ENCODE measurements at regions not wholly inside any gene's neighbourhood (a gene's known extent, or its start where the extent isn't known, plus 50 kb on each side); places are given as distances from the start of the nearest gene placed in this dataset.
A peak's percentile ranks its signal among the peaks of the same experiment; 100 is the strongest.

- ATAC-seq (no peak), DNase-seq (no peak)
- Histone ChIP-seq H3K27ac (ENCODE audit: low read length) (no peak overlapping the region), H3K9me3 (ENCODE audit: control insufficient read depth, low read length) (no peaks in the 10 kb centered on the region), H3K4me1 (ENCODE audit: control insufficient read depth, insufficient read depth, low read length) (no peaks in the 10 kb centered on the region), H3K27me3 (ENCODE audit: control insufficient read depth, insufficient read depth) (no peaks in the 10 kb centered on the region), H3K4me3 (ENCODE audit: low read length) (no peak overlapping the region)
- 95% methylated on average over 1 of the region's 1 CpG for WGBS
- intact Hi-C loops (cut with DNase I), result no loop called here
These were observed 280.4 kb downstream of the AEBP2 start for GRCh38 chr12:19719672-19720071.

- intact Hi-C loops (cut with DNase I), result no loop called here
- H3K4me1 ChIP-seq (ENCODE audit: control insufficient read depth, insufficient read depth, low read length), result no peaks in the 10 kb centered on the region
- no peaks in the 10 kb centered on the region for H3K27me3 ChIP-seq (ENCODE audit: control insufficient read depth, insufficient read depth)
- H3K27ac ChIP-seq (ENCODE audit: low read length), result no peak overlapping the region
- WGBS, result 91% methylated on average over 5 of the region's 5 CpGs
- DNase-seq, result no peak
- no peak overlapping the region for H3K4me3 ChIP-seq (ENCODE audit: low read length)
- no peak for ATAC-seq
- no peaks in the 10 kb centered on the region for H3K9me3 ChIP-seq (ENCODE audit: control insufficient read depth, low read length)
These were observed 286.8 kb downstream of the AEBP2 start for GRCh38 chr12:19726122-19726521.

DNA sequence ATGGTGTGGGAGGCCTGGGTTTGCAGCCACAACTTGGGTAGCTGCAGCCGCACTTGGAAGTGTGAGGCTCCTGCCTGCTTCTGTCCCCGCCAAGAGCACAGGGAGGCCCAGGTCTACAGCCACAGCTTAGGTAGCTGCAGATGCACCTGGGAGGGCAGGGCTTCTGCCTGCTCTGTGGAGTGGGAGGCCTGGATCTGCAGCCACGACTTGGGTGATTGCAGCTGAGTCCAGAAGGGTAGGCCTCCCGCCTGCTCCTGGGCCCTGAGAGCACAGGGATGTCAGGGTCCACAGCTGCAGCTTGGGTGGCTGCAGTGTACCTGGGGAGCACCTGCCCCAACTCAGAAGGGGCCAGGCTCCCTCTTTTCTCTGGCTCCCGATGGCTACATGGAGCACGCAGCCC lies 287.3 kb downstream of the AEBP2 start:
- ATAC-seq (peak in 1 of 2 donors; percentile 31), DNase-seq (no peak)
- Histone ChIP-seq H3K27ac (ENCODE audit: low read length) (no peak overlapping the region), H3K4me1 (ENCODE audit: control insufficient read depth, insufficient read depth, low read length) (no peaks in the 10 kb centered on the region), H3K4me3 (ENCODE audit: low read length) (no peak overlapping the region), H3K9me3 (ENCODE audit: control insufficient read depth, low read length) (no peaks in the 10 kb centered on the region), H3K27me3 (ENCODE audit: control insufficient read depth, insufficient read depth) (no peaks in the 10 kb centered on the region)
- intact Hi-C loops (cut with DNase I), result no loop called here
- 98% methylated on average over 6 of the region's 6 CpGs for WGBS

- intact Hi-C loops (cut with DNase I), result no loop called here
- no peak overlapping the region for H3K4me3 ChIP-seq (ENCODE audit: low read length)
These were observed 297.7 kb downstream of the AEBP2 start for GRCh38 chr12:19737019-19737418.

DNA sequence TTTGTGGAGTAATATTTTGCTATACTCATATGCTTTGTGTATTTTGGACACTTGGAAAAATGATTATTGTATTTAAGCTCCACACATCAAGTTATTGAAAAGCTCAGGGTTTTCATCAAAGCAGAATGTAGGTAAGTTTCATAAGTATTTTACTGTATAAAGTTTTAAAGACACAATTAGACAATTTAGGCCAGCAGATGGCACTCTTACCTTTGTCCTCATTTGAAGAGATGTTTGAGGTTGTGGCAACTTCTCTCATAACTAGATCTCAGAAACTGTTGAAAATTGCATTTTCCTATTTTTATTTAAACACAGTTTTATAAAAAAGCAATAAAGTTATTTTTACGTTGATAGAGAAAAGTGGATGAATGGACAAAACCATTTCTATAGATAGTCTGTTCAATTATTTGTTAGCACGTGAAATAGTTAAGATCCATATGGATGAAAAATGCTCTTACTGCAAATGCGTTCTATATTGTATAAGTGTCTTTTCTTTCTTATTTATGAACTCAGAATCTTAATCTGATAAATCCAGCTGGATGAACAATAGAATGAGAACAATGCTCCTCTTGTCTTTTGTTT lies 300.0 kb downstream of the AEBP2 start:
- intact Hi-C loops (cut with DNase I), result no loop called here
- peak in 1 of 2 donors; percentile 57 for ATAC-seq
- 59% methylated on average over 3 of the region's 3 CpGs for WGBS
- Histone ChIP-seq H3K4me3 (ENCODE audit: low read length) (no peak overlapping the region), H3K27ac (ENCODE audit: low read length) (no peak overlapping the region), H3K9me3 (ENCODE audit: control insufficient read depth, low read length) (no peaks in the 10 kb centered on the region), H3K27me3 (ENCODE audit: control insufficient read depth, insufficient read depth) (no peaks in the 10 kb centered on the region), H3K4me1 (ENCODE audit: control insufficient read depth, insufficient read depth, low read length) (peaks cover 5% of the 10 kb centered on the region)
- no peak for DNase-seq

More at GRCh38 chr12:19737019-19737418, 297.7 kb downstream of the AEBP2 start:
- Histone ChIP-seq H3K27me3 (ENCODE audit: control insufficient read depth, insufficient read depth) (no peaks in the 10 kb centered on the region), H3K9me3 (ENCODE audit: control insufficient read depth, low read length) (no peaks in the 10 kb centered on the region), H3K27ac (ENCODE audit: low read length) (no peak overlapping the region), H3K4me1 (ENCODE audit: control insufficient read depth, insufficient read depth, low read length) (peaks cover 5% of the 10 kb centered on the region)
- DNase-seq (no peak), ATAC-seq (no peak)

DNA sequence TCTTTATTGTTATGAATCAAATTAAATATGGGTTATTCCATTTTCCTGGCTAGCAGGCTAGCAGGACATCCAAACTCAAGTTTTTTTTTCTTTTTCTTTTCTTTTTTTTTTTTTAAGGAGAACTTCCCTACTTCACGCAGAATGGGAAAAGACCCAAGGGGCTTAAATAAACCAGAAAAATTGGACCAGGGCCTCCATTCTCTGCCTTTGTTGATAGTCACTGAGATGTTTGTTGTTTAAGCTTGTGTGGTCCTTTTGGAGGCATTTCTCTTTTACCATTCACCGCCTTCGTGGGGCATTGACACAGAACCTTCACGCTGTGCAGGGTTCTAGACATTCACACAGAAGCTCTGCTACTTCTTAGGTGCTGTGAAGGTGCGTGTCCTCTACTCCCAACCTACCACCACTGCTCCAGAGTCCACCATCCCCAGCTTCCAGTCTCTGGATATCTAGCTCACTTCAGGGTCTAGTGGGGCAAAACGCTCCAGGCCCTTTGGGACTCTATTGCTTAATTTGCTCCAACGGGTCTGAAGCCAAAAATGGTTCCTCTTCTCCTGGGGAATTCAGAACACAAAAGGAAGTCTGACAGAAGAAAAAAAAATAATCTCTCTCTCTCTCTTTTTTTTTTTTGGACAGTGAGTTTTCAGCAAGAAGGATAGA lies 301.3 kb downstream of the AEBP2 start:
- ATAC-seq, result peak; percentile 30 to 58
- Histone ChIP-seq H3K27ac (ENCODE audit: low read length) (peak overlapping the region; percentile 67), H3K9me3 (ENCODE audit: control insufficient read depth, low read length) (no peaks in the 10 kb centered on the region), H3K4me3 (ENCODE audit: low read length) (no peak overlapping the region), H3K4me1 (ENCODE audit: control insufficient read depth, insufficient read depth, low read length) (peaks cover 5% of the 10 kb centered on the region), H3K27me3 (ENCODE audit: control insufficient read depth, insufficient read depth) (no peaks in the 10 kb centered on the region)
- peak; percentile 15 to 55 (median 39) for DNase-seq
- 47% methylated on average over 7 of the region's 7 CpGs for WGBS
- intact Hi-C loops (cut with DNase I), result loop anchor here in 1 of 4 donors (10.0 kb wide), 1 partner anchor 1054 kb away; no protein-coding TSS in a partner anchor

DNA sequence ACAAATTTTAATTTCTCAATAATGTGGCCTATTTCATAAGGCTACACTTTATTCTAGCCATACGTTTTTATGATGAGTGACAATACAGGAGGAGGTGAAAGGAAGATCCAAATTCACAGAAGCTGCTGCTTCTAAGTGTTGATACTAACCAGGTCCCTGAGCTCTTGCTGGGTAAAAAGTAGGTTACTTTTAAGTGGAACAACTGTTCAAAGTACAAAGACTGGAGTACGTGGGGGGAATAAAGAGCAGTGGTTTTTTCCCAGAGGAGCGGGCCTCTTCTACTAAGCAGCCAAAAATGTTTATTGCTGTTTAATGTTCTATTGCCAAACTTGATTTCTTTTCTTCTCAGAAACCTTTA lies 301.8 kb downstream of the AEBP2 start:
- ATAC-seq, result no peak
- intact Hi-C loops (cut with DNase I), result loop anchor here in 1 of 4 donors (10.0 kb wide), 1 partner anchor 1054 kb away; no protein-coding TSS in a partner anchor
- Histone ChIP-seq H3K27me3 (ENCODE audit: control insufficient read depth, insufficient read depth) (no peaks in the 10 kb centered on the region), H3K27ac (ENCODE audit: low read length) (no peak overlapping the region), H3K4me3 (ENCODE audit: low read length) (no peak overlapping the region), H3K9me3 (ENCODE audit: control insufficient read depth, low read length) (no peaks in the 10 kb centered on the region), H3K4me1 (ENCODE audit: control insufficient read depth, insufficient read depth, low read length) (peaks cover 5% of the 10 kb centered on the region)
- 47% methylated on average over 3 of the region's 3 CpGs for WGBS
- no peak for DNase-seq

DNA sequence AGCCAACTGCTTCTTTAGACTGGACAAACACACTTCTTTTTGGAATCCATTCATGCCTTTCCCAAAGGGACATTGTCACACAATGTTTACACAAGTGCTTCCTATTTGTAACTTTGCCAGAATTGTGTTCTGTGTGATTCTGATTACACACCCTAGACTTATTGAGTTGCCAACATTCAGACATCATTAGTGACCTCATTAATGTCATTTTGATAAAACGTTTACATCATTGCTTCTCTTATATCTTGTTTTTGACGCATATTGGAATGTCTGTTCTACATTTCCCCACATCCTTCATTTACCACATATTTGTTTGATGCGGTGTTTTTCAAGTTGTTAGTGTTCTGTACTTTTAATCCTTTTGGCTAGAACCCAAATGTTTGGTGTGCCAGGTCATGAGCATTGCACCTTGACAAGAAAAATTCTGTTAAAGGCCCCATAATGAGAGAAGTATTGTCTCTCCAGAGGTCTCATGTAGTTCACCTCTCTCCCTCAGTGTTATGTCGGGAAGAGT lies 305.5 kb downstream of the AEBP2 start:
- 34% methylated on average over 4 of the region's 4 CpGs for WGBS
- no peak overlapping the region for H3K4me3 ChIP-seq (ENCODE audit: low read length)
- DNase-seq, result peak in 1 of 3 donors; percentile 33
- intact Hi-C loops (cut with DNase I), result loop anchor here in 1 of 4 donors (10.0 kb wide), 1 partner anchor 1050 kb away; no protein-coding TSS in a partner anchor
- no peaks in the 10 kb centered on the region for H3K9me3 ChIP-seq (ENCODE audit: control insufficient read depth, low read length)
- no peak overlapping the region for H3K27ac ChIP-seq (ENCODE audit: low read length)
- H3K27me3 ChIP-seq (ENCODE audit: control insufficient read depth, insufficient read depth), result no peaks in the 10 kb centered on the region
- peaks cover 5% of the 10 kb centered on the region for H3K4me1 ChIP-seq (ENCODE audit: control insufficient read depth, insufficient read depth, low read length)
- peak; percentile 87 to 94 for ATAC-seq

- Histone ChIP-seq H3K9me3 (ENCODE audit: control insufficient read depth, low read length) (no peaks in the 10 kb centered on the region), H3K27me3 (ENCODE audit: control insufficient read depth, insufficient read depth) (no peaks in the 10 kb centered on the region), H3K4me1 (ENCODE audit: control insufficient read depth, insufficient read depth, low read length) (peaks cover 2% of the 10 kb centered on the region), H3K27ac (ENCODE audit: low read length) (no peak overlapping the region), H3K4me3 (ENCODE audit: low read length) (no peak overlapping the region)
- 85% methylated on average over 4 of the region's 4 CpGs for WGBS
- intact Hi-C loops (cut with DNase I), result loop anchor here in 1 of 4 donors (10.0 kb wide), 1 partner anchor 1048 kb away; no protein-coding TSS in a partner anchor
- ATAC-seq (no peak), DNase-seq (no peak)
These were observed 307.2 kb downstream of the AEBP2 start for GRCh38 chr12:19746471-19746870.

DNA sequence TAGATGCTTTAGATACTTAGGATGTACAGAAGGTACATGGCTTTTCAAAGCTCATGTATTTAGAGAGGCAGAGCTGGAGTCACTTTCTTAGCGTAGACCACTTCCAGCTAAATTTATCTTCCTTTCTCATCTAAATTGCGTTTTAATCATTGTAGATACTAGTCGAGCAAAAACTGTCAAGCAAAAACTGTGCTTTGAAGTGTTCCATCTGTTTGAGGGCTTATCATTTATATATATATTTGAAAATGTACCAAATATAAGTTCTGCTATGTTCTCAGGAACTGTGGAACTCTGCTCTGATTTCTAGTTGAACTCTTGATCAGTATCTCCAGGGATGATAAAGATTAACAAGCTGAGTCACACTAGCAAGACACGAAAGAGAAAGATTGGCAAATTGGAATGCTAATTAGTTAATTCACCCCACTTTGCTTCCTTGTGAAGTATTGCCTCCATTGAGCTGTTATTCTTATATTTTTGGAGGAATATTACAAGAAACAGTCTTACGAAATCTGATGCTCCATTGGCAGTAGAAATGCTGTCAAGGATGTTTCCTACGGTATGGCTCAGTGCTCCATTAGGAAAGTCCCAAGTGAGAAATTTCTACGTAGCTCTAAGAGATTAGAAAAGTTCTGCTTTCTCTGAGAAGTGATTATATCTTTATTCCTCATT lies 310.7 kb downstream of the AEBP2 start:
- no peak for DNase-seq
- intact Hi-C loops (cut with DNase I), result loop anchor here in 1 of 4 donors (10.0 kb wide), 1 partner anchor 1045 kb away; no protein-coding TSS in a partner anchor
- 65% methylated on average over 7 of the region's 7 CpGs for WGBS
- H3K4me1 ChIP-seq (ENCODE audit: control insufficient read depth, insufficient read depth, low read length), result no peaks in the 10 kb centered on the region
- no peak overlapping the region for H3K27ac ChIP-seq (ENCODE audit: low read length)
- no peaks in the 10 kb centered on the region for H3K27me3 ChIP-seq (ENCODE audit: control insufficient read depth, insufficient read depth)
- no peak overlapping the region for H3K4me3 ChIP-seq (ENCODE audit: low read length)
- ATAC-seq, result no peak
- peaks cover 3% of the 10 kb centered on the region for H3K9me3 ChIP-seq (ENCODE audit: control insufficient read depth, low read length)

- DNase-seq, result no peak
- Histone ChIP-seq H3K4me3 (ENCODE audit: low read length) (no peak overlapping the region), H3K4me1 (ENCODE audit: control insufficient read depth, insufficient read depth, low read length) (no peaks in the 10 kb centered on the region), H3K27me3 (ENCODE audit: control insufficient read depth, insufficient read depth) (no peaks in the 10 kb centered on the region), H3K27ac (ENCODE audit: low read length) (no peak overlapping the region), H3K9me3 (ENCODE audit: control insufficient read depth, low read length) (peaks cover 3% of the 10 kb centered on the region)
- WGBS, result 93% methylated on average over 1 of the region's 1 CpG
- intact Hi-C loops (cut with DNase I), result no loop called here
- no peak for ATAC-seq
These were observed 311.8 kb downstream of the AEBP2 start for GRCh38 chr12:19751078-19751477.
